GM18870 (cell line): ENCODE measurements at regions not wholly inside any gene's neighbourhood (a gene's known extent, or its start where the extent isn't known, plus 50 kb on each side); places are given as distances from the start of the nearest gene placed in this dataset.
"Not testable (repeated sequence)": the region's sequence is repeated elsewhere in the genome, so short reads cannot be mapped to it uniquely, and the experiment has no call there.

Experiments
- ATAC-seq: cut with Tn5 transposase; IDR thresholded peaks from one replicate; pipeline ENCODE4 v1.9.1; 2021; ENCODE audit warnings: moderate library complexity; ENCODE audit not compliant: unreplicated experiment

DNA sequence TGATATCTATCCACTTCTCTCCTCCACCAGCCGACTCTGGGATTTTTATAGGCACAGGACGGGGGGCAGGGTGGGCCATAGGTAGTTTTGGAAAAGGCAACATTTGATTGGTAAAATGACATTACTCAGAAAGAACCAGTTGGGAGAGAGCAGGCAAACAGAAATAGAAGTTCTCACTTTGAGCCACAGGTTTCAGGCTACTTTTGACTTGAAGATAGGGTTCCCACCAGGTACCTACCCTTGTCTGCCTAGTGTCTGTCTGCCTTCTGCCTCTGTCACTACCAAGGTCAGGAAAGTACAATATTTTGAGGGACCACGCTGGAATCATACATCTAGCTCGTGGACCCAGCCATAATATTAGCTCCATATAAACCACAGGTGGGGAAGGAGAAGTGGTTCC, 412.9 kb upstream of the GRM7 start:
- ATAC-seq, result no peak

DNA sequence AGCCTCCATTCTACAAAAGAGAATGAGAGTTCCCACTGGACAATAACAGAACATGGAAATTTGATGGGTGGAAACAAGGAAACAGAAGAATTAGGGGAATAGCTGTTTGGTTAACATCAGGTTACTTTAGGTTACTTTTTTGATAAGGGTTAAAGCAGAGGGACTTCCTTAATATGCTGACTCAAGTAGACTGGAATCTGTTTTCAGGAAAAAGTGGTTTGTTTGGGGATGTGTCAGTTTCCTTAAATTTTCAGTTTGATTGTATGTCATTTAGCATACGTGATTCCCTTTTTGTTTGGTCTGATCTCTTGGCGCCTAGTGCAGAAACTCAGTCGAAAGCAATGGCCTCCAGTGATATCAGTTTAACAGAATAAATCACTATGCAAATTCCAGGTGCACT, 411.8 kb upstream of the GRM7 start:
- ATAC-seq, result no peak

DNA sequence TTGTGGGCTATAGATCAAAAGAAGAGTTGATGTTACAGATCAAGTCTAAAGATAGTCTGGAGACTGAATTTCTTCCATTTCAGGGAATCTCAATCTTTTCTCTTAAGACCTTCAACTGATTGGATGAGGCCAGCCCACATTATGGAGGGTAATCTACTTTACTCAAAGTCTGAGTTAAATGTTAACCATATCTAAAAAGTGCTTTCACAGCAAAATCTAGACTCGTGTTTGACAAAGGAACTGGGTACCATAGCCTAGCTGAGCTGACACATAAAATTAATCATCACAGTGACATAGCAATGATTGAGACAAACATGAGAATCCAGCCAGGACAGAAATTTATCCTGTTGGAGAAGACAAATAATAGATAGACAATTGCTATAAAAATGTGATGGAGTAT, 407.9 kb upstream of the GRM7 start:
- ATAC-seq, result no peak

DNA sequence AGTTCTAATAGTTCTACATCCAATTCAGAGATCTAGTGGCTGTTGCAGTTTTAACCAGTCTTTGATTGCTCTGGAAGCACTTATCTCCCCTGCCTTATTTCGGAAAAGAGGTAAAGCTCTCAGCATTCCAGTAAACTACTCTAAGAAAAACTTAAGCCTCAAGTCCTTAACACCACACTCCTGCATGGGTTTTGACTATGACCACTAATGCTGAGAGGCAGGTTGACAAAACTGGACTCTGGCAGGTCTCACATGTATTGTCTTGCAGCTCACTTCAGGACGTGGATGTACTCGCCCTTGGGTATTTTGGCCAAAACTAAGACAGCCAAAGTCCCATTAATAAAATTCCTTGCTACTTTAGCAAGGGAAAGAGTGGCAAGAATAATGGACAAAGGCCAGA, 405.9 kb upstream of the GRM7 start:
- ATAC-seq, result no peak

DNA sequence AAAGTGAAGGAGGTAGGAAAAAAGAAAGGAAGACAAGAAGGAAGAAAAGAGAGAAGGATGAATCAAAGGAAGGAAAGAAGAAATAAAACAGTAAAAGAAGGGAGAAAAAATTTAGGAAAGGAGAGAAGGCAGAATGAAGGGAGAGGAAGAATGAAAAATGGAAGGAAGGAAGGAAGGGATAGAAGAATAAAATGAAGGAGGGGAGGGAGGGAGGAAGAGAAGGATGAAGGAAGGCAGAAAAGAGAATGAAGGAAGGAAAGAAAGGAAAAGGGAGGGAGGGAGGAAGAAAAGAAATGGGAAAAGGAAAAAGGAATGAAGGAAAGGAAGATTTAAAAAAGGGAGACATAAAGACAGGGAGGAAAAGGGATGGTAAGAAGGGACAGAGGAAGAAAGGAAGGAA, 393.7 kb upstream of the GRM7 start:
- ATAC-seq, result no peak

DNA sequence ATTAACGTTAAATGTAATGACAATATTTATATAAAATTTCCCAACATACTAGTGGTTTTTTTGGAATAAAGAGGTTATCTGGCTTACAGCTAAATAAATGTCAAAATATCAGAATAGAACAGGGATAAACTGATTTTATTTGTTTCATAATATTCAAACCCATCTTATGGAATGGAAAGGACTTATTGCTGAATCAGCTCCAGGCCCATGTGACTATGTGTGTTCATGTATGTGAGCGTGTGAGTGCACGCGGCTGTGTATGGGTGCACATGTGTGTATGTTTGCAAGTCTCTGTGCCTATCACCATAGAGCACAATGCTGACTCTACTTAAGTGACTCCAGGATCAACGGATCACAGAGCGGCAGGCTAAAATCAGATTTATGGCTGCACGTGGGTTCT, 392.3 kb upstream of the GRM7 start:
- ATAC-seq, result no peak

DNA sequence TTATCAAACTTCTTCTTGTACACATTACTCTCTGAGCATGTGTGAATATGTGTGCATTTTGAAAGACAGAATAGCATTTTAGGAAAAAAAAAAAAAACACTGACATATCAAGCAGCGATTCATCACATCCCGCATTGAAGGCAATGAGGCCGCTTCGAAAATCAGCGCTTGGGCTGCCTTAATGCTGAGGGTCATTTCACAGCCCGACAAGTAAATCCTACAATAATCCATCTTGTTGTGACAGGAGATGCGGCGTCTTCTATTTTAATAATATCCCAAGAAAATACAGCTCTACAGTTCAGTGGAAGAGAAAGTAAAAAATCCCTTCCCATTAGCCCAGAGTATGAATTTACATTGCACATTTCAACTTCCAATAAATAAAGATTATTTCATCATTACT, 389.2 kb upstream of the GRM7 start:
- ATAC-seq, result no peak

DNA sequence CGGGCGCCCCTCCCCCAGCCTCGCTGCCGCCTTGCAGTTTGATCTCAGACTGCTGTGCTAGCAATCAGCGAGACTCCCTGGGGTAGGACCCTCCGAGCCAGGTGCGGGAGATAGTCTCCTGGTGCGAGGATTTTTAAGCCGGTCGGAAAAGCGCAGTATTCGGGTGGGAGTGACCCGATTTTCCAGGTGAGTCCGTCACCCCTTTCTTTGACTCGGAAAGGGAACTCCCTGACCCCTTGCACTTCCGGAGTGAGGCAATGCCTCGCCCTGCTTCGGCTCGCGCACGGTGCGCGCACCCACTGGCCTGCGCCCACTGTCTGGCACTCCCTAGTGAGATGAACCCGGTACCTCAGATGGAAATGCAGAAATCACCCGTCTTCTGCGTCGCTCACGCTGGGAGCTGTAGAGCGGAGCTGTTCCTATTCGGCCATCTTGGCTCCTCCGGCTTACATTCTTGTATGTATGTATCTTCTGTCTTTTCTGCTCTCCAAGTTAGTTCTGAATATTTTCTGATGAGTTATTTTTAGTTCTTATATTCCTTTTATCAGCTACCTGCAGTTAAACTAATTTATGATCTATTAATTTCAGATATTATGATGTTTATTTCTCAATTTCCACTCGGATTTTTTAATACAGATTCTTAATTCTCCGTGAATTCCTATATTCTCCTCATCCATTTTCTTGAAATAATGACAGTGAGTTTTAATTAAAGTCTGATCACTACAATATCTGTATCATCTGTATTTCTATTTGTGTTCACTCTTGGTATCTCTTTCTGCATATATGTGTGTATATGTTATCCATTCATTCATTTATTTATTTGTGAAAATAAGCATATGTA, 370.2 kb upstream of the GRM7 start:
- not testable (repeated sequence) for ATAC-seq

DNA sequence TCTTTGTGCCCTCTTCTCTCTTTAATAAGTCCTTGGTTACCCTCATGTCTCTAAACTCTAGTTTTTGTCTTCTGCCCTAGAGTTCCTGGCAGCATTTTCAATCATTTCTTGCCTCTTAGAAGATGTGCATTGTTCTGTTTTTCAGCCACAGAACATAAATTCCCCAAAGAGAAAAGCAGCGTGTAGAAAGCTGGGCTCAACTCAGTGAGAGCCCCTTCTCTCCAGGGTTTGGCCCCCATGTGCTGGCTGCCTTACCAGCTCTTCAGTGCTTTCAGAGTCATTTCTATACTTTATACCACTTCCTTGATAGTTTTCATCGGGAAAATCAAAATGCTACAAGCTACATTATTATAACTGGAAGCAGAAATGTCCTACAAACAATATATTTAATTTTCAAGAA, 369.1 kb upstream of the GRM7 start:
- no peak for ATAC-seq

DNA sequence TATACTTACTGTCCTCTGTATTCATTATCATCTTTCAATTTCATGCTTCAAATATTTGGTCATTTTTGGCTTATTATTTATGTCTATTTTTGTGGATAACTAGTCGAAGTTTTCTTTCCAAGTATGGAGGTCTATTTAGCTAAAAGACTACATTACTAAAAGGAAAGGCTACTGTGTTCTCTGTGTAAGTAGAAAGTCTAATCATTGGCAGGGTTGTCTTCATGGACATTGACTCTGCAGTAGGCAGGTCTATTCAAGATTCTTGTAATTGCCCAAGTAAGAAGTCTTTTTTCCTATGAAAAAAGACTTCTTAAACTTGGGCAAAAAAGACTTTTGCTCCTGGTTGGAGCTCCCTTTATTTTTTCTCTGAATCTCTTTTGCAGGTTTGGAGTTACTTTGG, 368.6 kb upstream of the GRM7 start:
- no peak for ATAC-seq

DNA sequence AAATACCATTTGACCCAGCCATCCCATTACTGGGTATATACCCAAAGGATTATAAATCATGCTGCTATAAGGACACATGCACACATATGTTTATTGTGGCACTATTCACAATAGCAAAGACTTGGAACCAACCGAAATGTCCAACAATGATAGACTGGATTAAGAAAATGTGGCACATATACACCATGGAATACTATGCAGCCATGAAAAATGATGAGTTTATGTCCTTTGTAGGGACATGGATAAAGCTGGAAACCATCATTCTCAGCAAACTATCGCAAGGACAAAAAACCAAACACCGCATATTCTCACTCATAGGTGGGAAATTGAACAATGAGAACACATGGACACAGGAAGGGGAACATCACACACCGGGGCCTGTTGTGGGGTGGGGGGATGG, 362.0 kb upstream of the GRM7 start:
- ATAC-seq, result not testable (repeated sequence)

DNA sequence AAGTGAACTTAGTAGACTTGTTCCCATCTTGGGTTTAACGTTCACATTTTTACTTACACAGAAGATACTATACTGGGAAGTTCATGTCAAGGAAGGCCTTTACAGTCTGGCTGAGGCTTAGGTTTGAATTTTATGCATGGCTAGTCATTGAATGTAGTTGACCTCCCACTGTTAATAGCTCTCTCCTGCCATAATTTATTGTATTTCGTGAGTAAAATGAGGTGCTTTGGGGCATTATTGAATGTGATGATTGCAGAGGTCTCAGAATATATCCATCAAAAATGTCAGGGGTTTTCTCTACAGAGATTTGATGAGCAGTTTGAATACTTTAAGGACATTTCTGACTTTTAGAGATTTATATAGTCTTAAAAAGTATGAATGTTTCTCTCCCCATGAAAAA, 356.6 kb upstream of the GRM7 start:
- ATAC-seq, result no peak

DNA sequence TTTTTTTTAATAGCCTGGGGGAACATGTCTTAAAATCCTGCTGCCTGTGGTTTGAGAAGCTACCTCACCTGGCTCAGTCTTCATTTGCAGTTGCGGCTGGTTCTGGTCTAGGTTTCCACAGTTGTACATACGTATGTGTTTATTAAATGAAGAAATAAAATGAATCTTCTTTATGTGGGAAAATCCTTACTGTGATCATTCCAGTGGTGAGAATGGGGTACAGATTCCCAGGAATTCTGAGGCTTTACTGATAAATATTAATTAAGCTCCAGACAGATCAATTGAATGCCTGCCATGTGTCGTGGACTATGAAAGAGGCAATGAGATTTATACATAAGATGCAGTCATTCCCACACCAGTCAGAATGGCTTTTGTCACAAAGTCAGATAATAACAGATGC, 356.1 kb upstream of the GRM7 start:
- ATAC-seq, result no peak

DNA sequence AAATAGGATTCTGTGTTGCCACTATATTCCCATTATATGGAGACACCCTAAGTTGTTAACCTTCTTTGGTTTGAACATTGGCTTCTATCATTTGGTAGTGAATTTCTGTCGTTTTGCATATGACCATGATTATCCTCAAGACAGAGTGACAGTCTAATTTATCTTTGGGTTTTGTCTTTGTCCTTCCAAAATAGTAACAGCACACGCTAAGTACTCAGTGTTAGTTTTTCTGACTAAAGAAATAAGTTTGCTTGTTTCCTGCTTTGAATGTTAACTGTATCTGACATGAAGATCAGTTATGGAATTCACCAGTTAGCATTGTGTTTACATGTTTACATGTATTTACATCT, 352.5 kb upstream of the GRM7 start:
- ATAC-seq, result no peak

DNA sequence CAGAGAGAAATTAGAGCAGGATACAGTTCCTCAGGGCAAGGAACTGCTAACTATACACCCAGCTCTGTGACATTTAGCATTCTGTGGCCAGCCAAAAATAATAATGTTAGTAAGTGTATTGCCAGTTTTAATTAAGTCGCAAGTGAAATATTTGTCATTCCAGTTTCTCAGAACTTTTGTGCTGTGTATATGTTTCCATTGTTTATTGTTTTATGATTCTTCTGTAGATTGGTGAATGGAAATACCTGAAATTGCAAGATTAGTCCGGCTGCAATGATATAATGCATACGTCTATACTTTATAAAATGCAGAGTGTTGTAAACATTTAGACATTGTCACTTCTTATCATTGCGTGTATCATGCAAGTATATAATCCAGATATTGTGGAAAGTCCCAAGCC, 351.3 kb upstream of the GRM7 start:
- no peak for ATAC-seq

DNA sequence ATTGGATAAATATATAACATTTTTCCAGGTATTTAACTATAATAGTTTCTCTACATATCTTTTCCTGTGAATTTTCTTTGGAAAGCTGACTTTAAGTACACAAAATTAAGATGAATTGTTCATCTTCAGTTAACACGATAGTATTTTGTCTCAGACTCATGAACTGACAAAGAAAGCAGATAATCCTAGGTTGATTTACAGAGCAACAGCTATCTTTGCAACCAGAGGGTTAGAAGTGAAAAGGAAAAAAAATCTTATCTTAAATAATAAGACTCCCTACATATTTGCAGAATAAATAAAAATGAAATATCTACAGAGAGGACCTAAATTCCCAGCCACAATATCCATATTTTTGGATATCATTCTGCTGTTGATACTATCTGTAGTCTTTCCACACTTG, 350.2 kb upstream of the GRM7 start:
- ATAC-seq, result no peak

DNA sequence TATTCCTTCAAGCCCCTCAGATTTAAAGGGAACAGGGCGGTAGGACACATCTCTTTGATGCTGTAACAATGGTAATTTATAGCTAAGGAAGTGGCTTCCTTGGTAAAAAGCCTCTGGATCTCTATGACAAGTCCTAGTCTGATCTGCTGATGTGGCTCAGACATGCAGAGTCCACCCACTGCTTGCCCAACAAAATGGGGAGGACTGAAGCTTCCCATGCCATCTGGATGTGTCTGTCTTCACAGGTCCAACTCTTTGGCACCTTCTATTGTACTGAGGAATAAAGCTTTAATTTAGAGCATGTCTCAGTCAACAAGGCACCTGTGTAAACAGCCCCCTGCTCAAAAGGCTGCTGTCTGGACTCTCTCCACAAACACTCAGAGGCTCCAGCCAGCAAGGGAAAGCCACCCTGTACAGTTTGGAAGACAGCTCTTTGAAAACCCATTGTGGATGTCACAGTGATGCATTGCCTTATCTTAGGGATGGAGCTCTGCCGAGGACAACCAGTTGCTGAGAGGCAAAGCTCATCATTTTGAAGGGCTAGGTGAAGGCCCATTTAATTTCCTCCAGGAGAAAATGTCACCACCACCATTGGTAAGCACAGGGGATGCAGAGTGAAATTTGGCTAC, 348.6 kb upstream of the GRM7 start:
- no peak for ATAC-seq

DNA sequence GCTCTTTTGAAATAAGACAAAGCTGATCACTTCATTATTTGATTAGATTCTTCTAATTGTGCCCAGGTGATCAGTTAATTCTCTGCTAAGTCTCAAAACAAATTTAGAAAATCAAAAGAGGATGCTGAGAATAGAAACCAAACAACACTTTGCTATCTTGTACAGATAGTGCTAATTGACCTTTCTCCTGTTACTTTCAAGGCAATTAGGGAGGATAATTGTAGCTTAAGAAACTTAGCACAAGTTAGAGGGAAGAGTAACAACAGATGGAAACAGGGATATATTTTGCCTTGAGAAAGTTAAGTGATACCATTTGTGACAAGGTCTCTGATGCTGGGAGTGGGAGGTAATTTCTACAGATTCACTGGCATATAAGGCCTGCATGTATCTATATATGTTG, 344.8 kb upstream of the GRM7 start:
- no peak for ATAC-seq

DNA sequence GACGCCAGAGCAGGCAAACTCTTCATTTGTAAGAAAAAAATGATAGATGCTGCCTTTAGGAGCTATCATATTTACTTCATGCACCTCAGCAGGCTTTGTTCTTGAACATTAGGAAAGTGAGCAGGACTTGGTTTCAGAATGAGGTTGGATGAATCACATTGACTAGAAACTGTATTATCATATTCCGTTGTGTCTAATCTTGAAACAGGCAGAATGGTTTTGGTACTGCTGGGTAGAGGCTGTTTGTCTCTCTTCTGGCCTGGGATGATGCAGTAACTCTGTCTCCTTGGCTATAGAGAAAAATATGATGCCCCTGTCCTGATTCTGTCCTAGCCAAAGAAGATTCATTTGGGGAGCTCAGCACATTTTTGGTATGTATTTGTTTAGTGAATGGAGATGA, 344.2 kb upstream of the GRM7 start:
- ATAC-seq, result no peak

DNA sequence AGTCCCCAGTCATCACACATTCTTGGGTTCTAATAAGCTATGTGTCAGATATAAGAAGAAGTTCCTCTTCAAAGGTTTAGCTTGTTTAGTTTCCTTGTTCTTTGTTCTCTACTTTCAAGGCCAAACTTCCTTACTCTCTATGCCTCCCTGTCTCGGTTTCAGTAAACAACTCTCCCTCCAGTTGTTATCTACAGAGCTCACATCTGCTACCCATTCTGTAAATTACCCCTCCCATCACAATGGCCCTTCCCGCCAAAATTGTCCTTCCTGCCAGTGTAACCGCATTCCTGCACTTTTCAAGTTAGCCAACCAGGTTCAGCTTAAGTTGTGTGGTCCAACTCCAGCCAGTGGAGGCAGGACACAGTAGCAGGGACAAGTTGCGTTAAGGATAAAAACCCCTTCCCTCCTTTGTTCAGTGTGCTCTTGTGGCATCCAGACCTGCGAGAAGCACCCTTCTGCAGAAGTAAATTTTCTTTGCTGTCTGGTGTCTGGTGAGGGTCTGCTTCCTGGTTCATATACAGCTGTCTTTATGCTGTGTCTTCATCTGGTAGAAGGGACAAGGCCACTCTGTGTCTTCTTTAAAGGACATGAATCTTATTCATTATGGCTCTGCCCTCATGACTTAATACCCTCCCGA, 342.1 kb upstream of the GRM7 start:
- ATAC-seq, result no peak

DNA sequence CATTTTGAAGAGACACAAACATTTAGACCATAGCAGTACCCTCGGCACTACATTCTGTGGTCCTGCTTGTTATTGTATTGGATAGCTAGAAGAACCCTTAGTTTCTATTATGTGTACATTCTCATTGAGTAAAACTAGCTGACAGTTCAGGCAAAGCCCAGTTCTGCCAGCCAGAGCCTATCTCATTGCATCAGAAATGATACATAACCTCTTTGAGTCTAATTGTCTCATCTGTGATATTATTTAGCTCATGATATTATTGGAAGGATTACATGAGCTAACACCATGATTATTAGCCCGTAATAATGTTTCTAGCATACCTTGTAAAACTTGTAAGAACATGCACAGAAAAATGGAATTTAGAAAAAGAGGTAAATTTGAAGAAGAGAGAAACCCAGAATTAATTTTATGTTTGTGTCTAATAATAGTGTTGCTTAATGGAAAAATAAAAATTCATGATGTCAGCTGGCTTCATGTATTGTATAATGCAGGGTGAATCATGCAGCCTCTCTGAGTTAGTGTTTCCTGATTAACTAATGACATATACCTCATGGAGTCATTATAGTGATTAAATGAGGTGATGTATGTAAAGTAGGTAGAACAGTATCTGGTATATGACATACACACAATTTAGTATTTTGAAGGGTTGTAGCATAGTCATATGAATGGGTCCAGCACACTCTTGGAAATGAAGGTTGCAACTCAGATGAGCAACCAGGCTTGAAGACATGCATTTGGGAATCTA, 339.4 kb upstream of the GRM7 start:
- no peak for ATAC-seq

DNA sequence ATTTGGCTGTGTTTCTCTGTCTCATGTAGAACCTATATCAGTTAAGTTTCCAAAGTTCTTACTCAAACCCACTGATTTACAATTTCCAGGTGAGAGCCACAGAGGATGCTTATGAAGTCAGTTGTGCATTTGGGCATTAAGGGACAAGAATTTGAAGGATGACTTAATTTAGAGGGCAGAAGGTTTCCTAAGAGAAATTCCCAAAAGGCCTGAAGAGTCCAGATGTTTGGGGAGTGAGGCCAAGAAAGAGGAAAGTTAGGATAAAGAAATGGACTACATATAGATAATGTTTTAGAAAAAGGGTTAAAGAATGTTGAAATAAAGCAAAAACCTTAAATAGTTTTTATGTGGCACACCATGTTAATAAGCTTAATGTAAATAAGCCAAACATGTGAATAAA, 338.7 kb upstream of the GRM7 start:
- ATAC-seq, result no peak
